PC-3 (cell line): ENCODE measurements at regions not wholly inside any gene's neighbourhood (a gene's known extent, or its start where the extent isn't known, plus 50 kb on each side); places are given as distances from the start of the nearest gene placed in this dataset.

Source experiments
- CTCF ChIP-seq: fragments of 300-600 bp; sonication (generic); conservative IDR thresholded peaks from 2 replicates; pipeline ENCODE4 v1.5.1; 2017; ENCODE audit warnings: antibody characterized with exemption, low read depth, mild to moderate bottlenecking, low read length
- EZH2phosphoT487 ChIP-seq: fragments of 300-600 bp; sonication (generic); IDR thresholded peaks from 2 replicates; pipeline ENCODE4 v1.6.1; 2018; ENCODE audit warnings: mild to moderate bottlenecking, antibody characterized with exemption, low read length, borderline replicate concordance

- no peak for TF ChIP-seq CTCF
- TF ChIP-seq EZH2phosphoT487: no peak
These were observed 161.8 kb downstream of the DICER1 start for GRCh38 chr14:94995551-94995950.
